Gastrocnemius medialis (tissue), 4 donors: ENCODE measurements at regions not wholly inside any gene's neighbourhood (a gene's known extent, or its start where the extent isn't known, plus 50 kb on each side); places are given as distances from the start of the nearest gene placed in this dataset.

Source experiments
- CTCF ChIP-seq, 5 experiments: fragments of 450-650 bp in 3 of 5; fragments of 200-600 bp in 2 of 5; sonication (generic) in 2 of 5; IDR thresholded peaks in 4 of 5; conservative IDR thresholded peaks in 1 of 5; 1 replicate in 4 of 5; 2 replicates in 1 of 5; pipeline ENCODE4 v1.5.1; 2016 to 2019; ENCODE audit warnings: antibody characterized with exemption in 5 of 5, mild to moderate bottlenecking in 3 of 5, moderate library complexity in 3 of 5
- POLR2A ChIP-seq, 2 donors: fragments of 450-650 bp; IDR thresholded peaks; one replicate each; pipeline ENCODE4 v1.6.1; 2017; ENCODE audit warnings: antibody characterized with exemption in 2 of 2, mild to moderate bottlenecking in 2 of 2, moderate library complexity in 2 of 2

DNA sequence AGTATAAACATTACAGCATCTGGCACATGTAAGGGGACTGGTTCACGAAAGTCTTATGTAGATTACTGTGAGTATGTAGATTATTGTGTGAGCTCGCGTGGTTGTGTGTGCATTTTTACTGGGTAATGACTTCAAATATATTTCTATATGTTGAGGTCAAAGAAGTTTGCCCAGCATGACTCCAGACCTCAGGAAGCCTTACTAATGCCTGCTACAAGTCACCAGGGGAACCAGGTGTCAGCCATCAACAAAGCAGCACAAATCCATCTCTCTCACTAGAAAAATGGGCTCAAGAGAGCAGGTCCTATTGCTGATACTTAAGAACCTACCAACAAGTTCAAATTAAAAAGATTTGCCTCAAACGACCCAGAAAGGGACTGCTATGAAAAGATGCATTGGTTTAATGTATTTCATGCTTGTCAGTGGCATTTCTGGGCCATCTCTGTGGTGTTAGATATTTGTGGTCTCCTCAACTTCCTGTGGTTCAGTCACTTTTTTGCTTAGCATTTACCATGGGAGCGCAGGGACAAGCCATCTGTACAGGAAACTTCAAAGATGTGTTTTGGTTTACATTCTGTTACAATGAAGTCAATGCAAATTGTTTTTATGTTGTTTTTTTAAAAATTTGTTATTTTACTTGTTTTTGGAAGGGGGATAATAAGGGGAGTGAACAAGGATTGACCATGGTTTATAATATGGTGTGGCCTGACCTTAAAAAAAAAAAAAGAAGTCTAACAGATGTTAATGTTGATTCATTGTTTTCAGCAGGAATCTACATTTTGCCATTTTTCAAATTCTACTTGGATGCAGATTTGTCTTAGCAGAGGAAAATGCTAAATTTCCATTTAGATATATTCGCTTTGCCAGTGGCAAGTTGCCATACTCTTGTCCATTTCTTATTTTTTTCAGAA is 172.1 kb upstream of the ADAMTS9 start:
- TF ChIP-seq POLR2A (IDR thresholded peaks at IDR 0.05), result no peak
- TF ChIP-seq CTCF (IDR thresholded peaks at IDR 0.05 in 4 of 5, conservative IDR thresholded peaks at IDR 0.05 in 1 of 5), result no peak
